ENCODE measurements at regions not wholly inside any gene's neighbourhood (a gene's known extent, or its start where the extent isn't known, plus 50 kb on each side); places are given as distances from the start of the nearest gene placed in this dataset.

- DNase-seq, result no peak
- TF ChIP-seq NRF1 (IDR thresholded peaks at IDR 0.05; ENCODE audit: low read depth, low read length), result no peak
- no peak for TF ChIP-seq TCF12 (IDR thresholded peaks at IDR 0.05)
- H3K4me1 ChIP-seq (ENCODE audit: control insufficient read depth in 1 of 2, insufficient read depth in 2 of 2, low read depth in 1 of 2, low read length in 1 of 2), result no peaks in the 10 kb centered on the region
- H3F3A ChIP-seq (replicated peaks; ENCODE audit: insufficient read depth), result no peaks in the 10 kb centered on the region
- no peaks in the 10 kb centered on the region for H3K9me2 ChIP-seq
- no peak overlapping the region for H2AFZ ChIP-seq (ENCODE audit: low read depth)
- H3K9me3 ChIP-seq, result no peaks in the 10 kb centered on the region
- no peak overlapping the region for H3K4me2 ChIP-seq
- no peaks in the 10 kb centered on the region for H4K20me1 ChIP-seq (ENCODE audit: insufficient read depth)
- WGBS (ENCODE audit: low lambda C conversion rate), result 0% methylated on average over 1 of the region's 3 CpGs
- H3K27me3 ChIP-seq (ENCODE audit: insufficient read depth), result no peaks in the 10 kb centered on the region
- POLR2A ChIA-PET, result no interaction called here
- H3K36me3 ChIP-seq (replicated peaks in 1 of 2; ENCODE audit: control insufficient read depth in 1 of 2, insufficient read depth in 2 of 2, low read length in 1 of 2), result no peaks in the 10 kb centered on the region
- H3K27ac ChIP-seq (ENCODE audit: low read depth in 2 of 2, low read length in 1 of 2), result no peak overlapping the region
- CTCF ChIA-PET, result no interaction called here
- H3K79me2 ChIP-seq (ENCODE audit: insufficient read depth), result no peaks in the 10 kb centered on the region
- no peak overlapping the region for H3K4me3 ChIP-seq (ENCODE audit: low read depth in 2 of 2, low read length in 1 of 2)
- no peak overlapping the region for H3K9ac ChIP-seq
These were observed 325.7 kb upstream of the MKI67 start for GRCh38 chr10:128451879-128452278.

GRCh38 chr10:128456271-128456670 is 330.0 kb upstream of the MKI67 start:
- no peaks in the 10 kb centered on the region for H3K27me3 ChIP-seq (ENCODE audit: insufficient read depth)
- DNase-seq, result no peak
- H3K9ac ChIP-seq, result no peak overlapping the region
- H3K4me3 ChIP-seq (ENCODE audit: low read depth in 2 of 2, low read length in 1 of 2), result no peak overlapping the region
- no peaks in the 10 kb centered on the region for H4K20me1 ChIP-seq (ENCODE audit: insufficient read depth)
- H3K27ac ChIP-seq (ENCODE audit: low read depth in 2 of 2, low read length in 1 of 2), result no peak overlapping the region
- H3K4me2 ChIP-seq, result no peak overlapping the region
- no peak overlapping the region for H2AFZ ChIP-seq (ENCODE audit: low read depth)
- no peaks in the 10 kb centered on the region for H3K9me3 ChIP-seq
- H3K79me2 ChIP-seq (ENCODE audit: insufficient read depth), result no peaks in the 10 kb centered on the region
- no peaks in the 10 kb centered on the region for H3K36me3 ChIP-seq (replicated peaks in 1 of 2; ENCODE audit: control insufficient read depth in 1 of 2, insufficient read depth in 2 of 2, low read length in 1 of 2)
- POLR2A ChIA-PET, result no interaction called here
- WGBS (ENCODE audit: low lambda C conversion rate), result 28% methylated on average over 5 of the region's 7 CpGs
- CTCF ChIA-PET, result no interaction called here
- no peaks in the 10 kb centered on the region for H3F3A ChIP-seq (replicated peaks; ENCODE audit: insufficient read depth)
- TF ChIP-seq ELF1 (IDR thresholded peaks at IDR 0.05), result no peak
- TF ChIP-seq SMC3 (IDR thresholded peaks at IDR 0.05; ENCODE audit: low read depth, low read length), result no peak
- no peak for TF ChIP-seq FOSL2 (IDR thresholded peaks at IDR 0.05; ENCODE audit: borderline replicate concordance, low read depth)
- TF ChIP-seq GABPA (IDR thresholded peaks at IDR 0.05; ENCODE audit: low read depth), result no peak
- no peak for TF ChIP-seq SIN3A (IDR thresholded peaks at IDR 0.05; ENCODE audit: borderline replicate concordance, low read depth, low read length)
- no peak for TF ChIP-seq JUND (IDR thresholded peaks at IDR 0.05)
- no peaks in the 10 kb centered on the region for H3K4me1 ChIP-seq (ENCODE audit: control insufficient read depth in 1 of 2, insufficient read depth in 2 of 2, low read depth in 1 of 2, low read length in 1 of 2)
- no peaks in the 10 kb centered on the region for H3K9me2 ChIP-seq

- Histone ChIP-seq H3K79me2 (ENCODE audit: insufficient read depth) (no peaks in the 10 kb centered on the region), H4K20me1 (ENCODE audit: insufficient read depth) (no peaks in the 10 kb centered on the region), H3K27me3 (ENCODE audit: insufficient read depth) (no peaks in the 10 kb centered on the region), H3K4me3 (ENCODE audit: low read depth in 2 of 2, low read length in 1 of 2) (no peak overlapping the region), H3K36me3 (replicated peaks in 1 of 2; ENCODE audit: control insufficient read depth in 1 of 2, insufficient read depth in 2 of 2, low read length in 1 of 2) (no peaks in the 10 kb centered on the region), H3K27ac (ENCODE audit: low read depth in 2 of 2, low read length in 1 of 2) (no peak overlapping the region), H3K9me3 (no peaks in the 10 kb centered on the region), H3F3A (replicated peaks; ENCODE audit: insufficient read depth) (no peaks in the 10 kb centered on the region), H3K9ac (no peak overlapping the region), H3K4me2 (no peak overlapping the region), H3K4me1 (ENCODE audit: control insufficient read depth in 1 of 2, insufficient read depth in 2 of 2, low read depth in 1 of 2, low read length in 1 of 2) (no peaks in the 10 kb centered on the region), H3K9me2 (no peaks in the 10 kb centered on the region), H2AFZ (ENCODE audit: low read depth) (no peak overlapping the region)
- ChIA-PET CTCF (no interaction called here), POLR2A (no interaction called here)
- no peak for DNase-seq
- WGBS (ENCODE audit: low lambda C conversion rate), result 54% methylated on average over 9 of the region's 10 CpGs
- TF ChIP-seq JUND (IDR thresholded peaks at IDR 0.05), result no peak
- no peak for TF ChIP-seq FOXM1 (IDR thresholded peaks at IDR 0.05; ENCODE audit: low read depth)
- TF ChIP-seq PBX3 (IDR thresholded peaks at IDR 0.05), result no peak
- no peak for TF ChIP-seq YY1 (IDR thresholded peaks at IDR 0.05; ENCODE audit: low read depth)
- no peak for TF ChIP-seq EZH2phosphoT487 (IDR thresholded peaks at IDR 0.05; ENCODE audit: borderline replicate concordance, low read depth)
- no peak for TF ChIP-seq ELF1 (IDR thresholded peaks at IDR 0.05)
- no peak for TF ChIP-seq NFIC (IDR thresholded peaks at IDR 0.05; ENCODE audit: borderline replicate concordance)
- TF ChIP-seq FOSL2 (IDR thresholded peaks at IDR 0.05; ENCODE audit: borderline replicate concordance, low read depth), result no peak
- no peak for TF ChIP-seq POLR2AphosphoS5 (IDR thresholded peaks at IDR 0.05; ENCODE audit: low read depth, low read length)
- TF ChIP-seq USF2 (IDR thresholded peaks at IDR 0.05; ENCODE audit: borderline replicate concordance, low read depth, low read length), result no peak
- TF ChIP-seq MXI1 (IDR thresholded peaks at IDR 0.05; ENCODE audit: low read depth, low read length), result no peak
- no peak for TF ChIP-seq ZBTB33 (IDR thresholded peaks at IDR 0.05; ENCODE audit: borderline replicate concordance, low read depth)
- TF ChIP-seq TAF1 (IDR thresholded peaks at IDR 0.05; ENCODE audit: borderline replicate concordance, low read depth, low read length), result no peak
These were observed 330.9 kb upstream of the MKI67 start for GRCh38 chr10:128457136-128457535.
